OCI-LY3 (cell line): ENCODE measurements at regions not wholly inside any gene's neighbourhood (a gene's known extent, or its start where the extent isn't known, plus 50 kb on each side); places are given as distances from the start of the nearest gene placed in this dataset.

Experiments
- H2AFZ ChIP-seq: fragments of 200-600, 300-600 bp; shearing (Covaris generic); 2 replicates; pipeline ENCODE4 v1.6.0; 2014; ENCODE audit warnings: antibody characterized with exemption, low read depth, low read length
- H3K27ac ChIP-seq: fragments of 200-600, 300-600 bp; sonication (generic); 2 replicates; pipeline ENCODE4 v1.5.1; 2014; ENCODE audit warnings: mild to moderate bottlenecking, low read length, moderate library complexity, mixed read lengths
- H3K27me3 ChIP-seq: fragments of 200-600, 300-600 bp; sonication (generic); 2 replicates; pipeline ENCODE4 v1.6.1; 2014; ENCODE audit warnings: low read depth, low read length, mixed read lengths
- H3K36me3 ChIP-seq: fragments of 200-600, 300-600 bp; sonication (generic); replicated peaks from 2 replicates; pipeline ENCODE3; 2014; ENCODE audit warnings: low read depth, low read length, mixed read lengths
- H3K4me1 ChIP-seq: fragments of 300-600, 200-600 bp; sonication (generic); 2 replicates; pipeline ENCODE4 v1.6.1; 2014; ENCODE audit warnings: low read length, mixed read lengths
- H3K4me2 ChIP-seq: fragments of 200-600, 300-600 bp; sonication (generic); 2 replicates; pipeline ENCODE4 v1.6.1; 2014; ENCODE audit warnings: low read length, mixed read lengths
- H3K4me3 ChIP-seq: fragments of 300-600, 200-600 bp; sonication (generic); 2 replicates; pipeline ENCODE4 v1.5.1; 2014; ENCODE audit warnings: antibody characterized with exemption, mild to moderate bottlenecking, low read length, moderate library complexity
- H3K79me2 ChIP-seq: fragments of 300-600, 200-600 bp; shearing (Covaris generic); 2 replicates; pipeline ENCODE4 v1.6.1; 2014; ENCODE audit warnings: mild to moderate bottlenecking, low read length, mixed read lengths
- H3K9ac ChIP-seq: fragments of 300-600, 200-600 bp; shearing (Covaris generic); 2 replicates; pipeline ENCODE4 v1.6.0; 2014; ENCODE audit warnings: mild to moderate bottlenecking, low read length, moderate library complexity
- H3K9me3 ChIP-seq: fragments of 200-600, 300-600 bp; shearing (Covaris generic); 2 replicates; pipeline ENCODE4 v1.6.1; 2014; ENCODE audit warnings: low read length, mixed read lengths; ENCODE audit not compliant: insufficient read depth
- H4K20me1 ChIP-seq: fragments of 200-600, 300-600 bp; sonication (generic); 2 replicates; pipeline ENCODE4 v1.6.1; 2016; ENCODE audit warnings: low read length, mixed read lengths; ENCODE audit not compliant: insufficient read depth
- EZH2phosphoT487 ChIP-seq: fragments of 200-600 bp; shearing (Covaris generic); IDR thresholded peaks from 2 replicates; pipeline ENCODE4 v1.6.1; 2018; ENCODE audit warnings: antibody characterized with exemption, mixed run types, low read depth
- TF ChIP-seq, protein P1 (sequence below): fragments of 200-600, 300-600 bp; sonication (generic); IDR thresholded peaks from 2 replicates; pipeline ENCODE4 v1.5.1; 2014; ENCODE audit warnings: antibody characterized with exemption, low read length, low read depth

DNA sequence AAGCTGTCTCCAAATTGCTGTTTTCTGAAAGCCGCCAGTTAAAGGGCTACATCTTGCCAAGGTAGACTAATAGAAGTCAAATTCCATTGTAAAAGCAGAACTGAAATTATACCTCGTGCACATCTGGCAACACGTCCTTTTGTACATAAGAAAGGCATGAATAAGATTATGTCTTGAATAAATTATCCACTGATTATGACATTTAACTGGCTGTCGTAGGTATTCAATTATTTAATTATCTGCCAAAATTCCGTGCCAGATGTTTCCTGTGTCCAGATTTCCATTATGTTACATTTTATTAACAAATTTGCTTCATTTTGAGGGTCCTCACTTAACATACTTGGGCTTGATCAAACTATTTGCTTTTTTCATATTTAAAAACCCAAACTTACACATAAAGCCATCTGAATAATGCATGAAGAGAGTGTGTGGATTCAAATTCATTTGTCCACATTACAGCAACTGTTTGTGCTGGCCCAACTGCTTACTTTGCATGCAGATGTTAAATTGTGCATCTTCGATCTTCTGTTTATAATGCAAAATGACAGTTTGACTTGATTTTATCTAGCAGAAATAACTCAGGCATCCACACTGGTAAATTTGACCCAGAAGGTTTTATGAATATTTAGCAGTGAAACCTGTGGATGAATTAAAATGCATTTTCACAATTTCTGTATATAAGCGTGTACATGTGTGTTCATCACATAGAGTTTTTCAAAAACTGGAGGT lies 701.5 kb downstream of the ZNF385D start:
- TF ChIP-seq EZH2phosphoT487: no peak
- TF ChIP-seq, protein P1, sequence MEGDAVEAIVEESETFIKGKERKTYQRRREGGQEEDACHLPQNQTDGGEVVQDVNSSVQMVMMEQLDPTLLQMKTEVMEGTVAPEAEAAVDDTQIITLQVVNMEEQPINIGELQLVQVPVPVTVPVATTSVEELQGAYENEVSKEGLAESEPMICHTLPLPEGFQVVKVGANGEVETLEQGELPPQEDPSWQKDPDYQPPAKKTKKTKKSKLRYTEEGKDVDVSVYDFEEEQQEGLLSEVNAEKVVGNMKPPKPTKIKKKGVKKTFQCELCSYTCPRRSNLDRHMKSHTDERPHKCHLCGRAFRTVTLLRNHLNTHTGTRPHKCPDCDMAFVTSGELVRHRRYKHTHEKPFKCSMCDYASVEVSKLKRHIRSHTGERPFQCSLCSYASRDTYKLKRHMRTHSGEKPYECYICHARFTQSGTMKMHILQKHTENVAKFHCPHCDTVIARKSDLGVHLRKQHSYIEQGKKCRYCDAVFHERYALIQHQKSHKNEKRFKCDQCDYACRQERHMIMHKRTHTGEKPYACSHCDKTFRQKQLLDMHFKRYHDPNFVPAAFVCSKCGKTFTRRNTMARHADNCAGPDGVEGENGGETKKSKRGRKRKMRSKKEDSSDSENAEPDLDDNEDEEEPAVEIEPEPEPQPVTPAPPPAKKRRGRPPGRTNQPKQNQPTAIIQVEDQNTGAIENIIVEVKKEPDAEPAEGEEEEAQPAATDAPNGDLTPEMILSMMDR: no peak
- H3K27ac ChIP-seq: no peak overlapping the region
- no peaks in the 10 kb centered on the region for H3K4me1 ChIP-seq

DNA sequence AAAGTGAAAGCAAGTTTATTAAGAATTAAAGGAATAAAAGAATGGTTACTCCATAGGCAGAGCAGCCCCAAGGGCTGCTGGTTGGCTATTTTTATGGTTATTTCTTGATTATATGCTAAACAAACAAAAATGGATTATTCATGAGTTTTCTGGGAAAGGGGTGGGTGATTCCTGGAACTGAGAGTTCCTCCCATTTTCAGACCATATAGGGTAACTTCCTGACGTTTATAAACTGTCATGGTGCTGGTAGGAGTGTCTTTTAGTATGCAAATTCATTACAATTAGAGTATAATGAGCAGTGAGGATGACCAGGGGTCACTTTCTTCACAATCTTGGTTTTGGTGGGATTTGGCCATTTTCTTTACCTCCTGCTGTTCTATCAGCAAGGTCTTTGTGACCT lies 707.9 kb downstream of the ZNF385D start:
- Histone ChIP-seq H3K4me1 (no peaks in the 10 kb centered on the region), H3K36me3 (no peaks in the 10 kb centered on the region), H3K27me3 (no peaks in the 10 kb centered on the region), H4K20me1 (no peaks in the 10 kb centered on the region), H3K4me2 (no peak overlapping the region), H3K79me2 (no peaks in the 10 kb centered on the region), H3K9ac (no peak overlapping the region), H3K27ac (no peak overlapping the region), H2AFZ (0 out of 2 replicates have a peak overlapping the region, but pooled peaks have one; percentile 39), H3K4me3 (no peak overlapping the region), H3K9me3 (no peaks in the 10 kb centered on the region)
- TF ChIP-seq, protein P1: no peak
- no peak for TF ChIP-seq EZH2phosphoT487

More for the DNA sequence above, 701.5 kb downstream of the ZNF385D start:
- no peaks in the 10 kb centered on the region for H3K36me3 ChIP-seq
- no peak overlapping the region for H2AFZ ChIP-seq
- no peaks in the 10 kb centered on the region for H3K79me2 ChIP-seq
- H3K9me3 ChIP-seq: no peaks in the 10 kb centered on the region
- H4K20me1 ChIP-seq: no peaks in the 10 kb centered on the region
- H3K4me3 ChIP-seq: no peak overlapping the region
- H3K4me2 ChIP-seq: no peak overlapping the region
- no peak overlapping the region for H3K9ac ChIP-seq
- H3K27me3 ChIP-seq: no peaks in the 10 kb centered on the region

DNA sequence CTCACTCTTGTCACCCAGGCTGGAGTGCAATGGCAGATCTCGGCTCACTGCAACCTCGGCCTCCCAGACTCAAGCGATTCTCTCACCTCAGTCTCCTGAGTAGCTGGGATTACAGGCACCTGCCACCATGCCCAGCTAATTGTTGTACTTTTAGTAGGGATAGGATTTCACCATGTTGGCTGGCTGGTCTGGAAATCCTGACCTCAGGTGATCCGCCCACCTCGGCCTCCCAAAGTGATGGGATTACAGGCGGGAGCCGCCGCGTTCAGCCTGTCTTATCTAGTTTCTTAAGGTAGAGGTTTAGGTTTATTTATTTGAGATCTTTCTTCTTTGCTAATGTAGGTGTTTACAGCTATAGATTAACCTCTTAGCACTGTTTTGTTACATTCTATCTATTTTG lies 708.8 kb downstream of the ZNF385D start:
- Histone ChIP-seq H2AFZ (no peak overlapping the region), H3K27ac (no peak overlapping the region), H3K36me3 (no peaks in the 10 kb centered on the region), H3K9ac (no peak overlapping the region), H3K4me3 (no peak overlapping the region), H3K79me2 (no peaks in the 10 kb centered on the region), H3K4me1 (no peaks in the 10 kb centered on the region), H4K20me1 (no peaks in the 10 kb centered on the region), H3K27me3 (no peaks in the 10 kb centered on the region), H3K9me3 (no peaks in the 10 kb centered on the region), H3K4me2 (no peak overlapping the region)
- no peak for TF ChIP-seq EZH2phosphoT487
- TF ChIP-seq, protein P1: no peak

DNA sequence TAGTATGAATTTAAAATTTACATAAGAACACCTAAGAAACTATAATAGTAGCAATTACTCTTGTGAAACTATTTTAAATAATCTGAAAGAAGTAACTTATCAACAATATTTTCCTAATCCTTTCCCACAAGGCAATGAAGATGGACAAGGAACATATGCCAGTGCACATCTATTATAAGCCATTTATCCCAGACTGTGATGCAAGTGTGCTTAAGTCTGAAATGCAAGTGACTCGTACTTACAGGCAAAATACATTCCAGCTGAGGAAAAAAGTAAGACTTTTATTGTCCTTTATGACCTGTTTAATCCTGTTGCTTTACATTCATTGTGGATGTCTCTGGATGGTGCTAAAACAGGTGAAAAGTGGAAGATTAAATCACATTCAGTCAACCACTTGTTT lies 709.4 kb downstream of the ZNF385D start:
- no peak overlapping the region for H3K4me2 ChIP-seq
- H4K20me1 ChIP-seq: no peaks in the 10 kb centered on the region
- no peaks in the 10 kb centered on the region for H3K79me2 ChIP-seq
- no peak overlapping the region for H3K4me3 ChIP-seq
- no peaks in the 10 kb centered on the region for H3K4me1 ChIP-seq
- H3K9me3 ChIP-seq: no peaks in the 10 kb centered on the region
- no peak overlapping the region for H3K9ac ChIP-seq
- TF ChIP-seq, protein P1: no peak
- no peak for TF ChIP-seq EZH2phosphoT487
- no peaks in the 10 kb centered on the region for H3K36me3 ChIP-seq
- no peak overlapping the region for H2AFZ ChIP-seq
- no peak overlapping the region for H3K27ac ChIP-seq
- H3K27me3 ChIP-seq: no peaks in the 10 kb centered on the region
